IPS-18a (cell line): ENCODE measurements at regions not wholly inside any gene's neighbourhood (a gene's known extent, or its start where the extent isn't known, plus 50 kb on each side); places are given as distances from the start of the nearest gene placed in this dataset.

ENCODE experiments used
- H3K27ac ChIP-seq: one replicate; pipeline ENCODE4 v1.5.1; 2013; ENCODE audit warnings: low read length
- H3K27me3 ChIP-seq: one replicate; pipeline ENCODE4 v1.6.1; 2013; ENCODE audit warnings: mild to moderate bottlenecking, low read length; ENCODE audit not compliant: control insufficient read depth, insufficient read depth
- H3K36me3 ChIP-seq: one replicate; pipeline ENCODE4 v1.6.1; 2013; ENCODE audit warnings: low read depth, low read length; ENCODE audit not compliant: control insufficient read depth
- H3K4me1 ChIP-seq: one replicate; pipeline ENCODE4 v1.6.1; 2013; ENCODE audit warnings: low read depth, low read length; ENCODE audit not compliant: control insufficient read depth
- H3K4me3 ChIP-seq: one replicate; pipeline ENCODE4 v1.5.1; 2013; ENCODE audit warnings: low read length
- H3K9ac ChIP-seq: one replicate; pipeline ENCODE4 v1.6.1; 2013; ENCODE audit warnings: mild to moderate bottlenecking, low read length, moderate library complexity
- H3K9me3 ChIP-seq: one replicate; pipeline ENCODE4 v1.6.1; 2013; ENCODE audit warnings: low read depth, low read length; ENCODE audit not compliant: control insufficient read depth

DNA sequence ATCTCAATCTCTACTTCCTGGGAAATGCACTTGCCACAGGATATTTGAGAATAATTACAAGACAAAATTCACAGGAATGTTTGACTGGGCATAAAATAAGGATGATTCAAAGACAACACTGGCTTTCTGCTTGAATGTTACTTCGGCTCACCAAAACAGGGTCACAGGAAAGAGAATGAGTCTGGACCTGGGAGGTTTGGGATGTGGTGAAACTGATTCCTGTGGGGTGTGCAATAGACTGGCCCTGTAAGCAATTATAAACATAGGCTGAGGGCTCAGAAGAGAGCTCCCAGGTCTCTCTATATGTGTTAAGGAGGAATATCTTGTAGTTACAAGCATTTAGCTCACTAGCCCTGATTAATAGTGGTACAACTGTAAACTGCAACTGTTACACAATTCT lies 613.9 kb upstream of the CELF2 start:
- Histone ChIP-seq H3K9me3 (no peaks in the 10 kb centered on the region), H3K4me1 (no peaks in the 10 kb centered on the region), H3K27me3 (no peaks in the 10 kb centered on the region), H3K27ac (no peak overlapping the region), H3K9ac (no peak overlapping the region), H3K4me3 (no peak overlapping the region), H3K36me3 (no peaks in the 10 kb centered on the region)

DNA sequence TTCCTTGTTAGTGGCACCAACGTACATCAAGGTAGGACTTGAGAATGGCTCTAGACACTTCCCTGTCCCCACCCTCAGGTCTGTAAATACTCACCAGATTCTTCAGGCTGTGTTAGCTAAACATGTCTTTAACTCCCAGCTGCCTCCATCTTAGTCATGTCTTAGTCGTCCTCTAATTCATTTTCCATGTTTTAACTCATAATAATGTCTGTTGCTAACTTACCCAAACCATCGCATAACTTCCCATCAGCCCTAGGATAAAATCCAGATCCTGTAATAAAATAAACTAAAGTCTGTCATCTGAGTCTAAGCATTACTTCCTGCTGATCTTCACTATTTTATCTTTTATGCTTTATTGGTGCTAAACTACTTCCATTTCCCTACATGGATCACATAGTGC lies 600.0 kb upstream of the CELF2 start:
- no peaks in the 10 kb centered on the region for H3K27me3 ChIP-seq
- no peak overlapping the region for H3K9ac ChIP-seq
- H3K4me1 ChIP-seq, result peaks cover 10% of the 10 kb centered on the region
- H3K36me3 ChIP-seq, result no peaks in the 10 kb centered on the region
- no peak overlapping the region for H3K4me3 ChIP-seq
- no peaks in the 10 kb centered on the region for H3K9me3 ChIP-seq
- no peak overlapping the region for H3K27ac ChIP-seq

DNA sequence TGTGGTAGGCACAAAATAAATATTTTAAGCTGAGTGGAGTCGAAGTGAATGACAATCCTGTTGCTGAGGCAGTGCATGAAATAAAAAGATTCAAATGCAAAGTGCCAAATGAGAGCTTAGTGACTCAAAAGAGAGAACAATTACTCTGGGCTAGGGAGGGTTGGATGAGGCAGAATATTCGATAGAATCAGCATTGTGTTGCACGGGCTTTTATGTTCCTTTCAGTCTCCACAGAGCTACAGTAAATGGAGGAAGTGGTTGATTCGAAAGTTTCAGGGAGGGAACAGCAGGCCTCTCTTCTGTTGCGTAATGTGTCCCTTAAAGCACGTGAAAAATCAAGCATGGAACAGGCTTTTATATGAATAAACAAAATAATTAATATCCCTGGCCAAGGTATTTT lies 599.3 kb upstream of the CELF2 start:
- Histone ChIP-seq H3K9ac (no peak overlapping the region), H3K4me3 (no peak overlapping the region), H3K36me3 (no peaks in the 10 kb centered on the region), H3K27me3 (no peaks in the 10 kb centered on the region), H3K4me1 (peaks cover 10% of the 10 kb centered on the region), H3K27ac (no peak overlapping the region), H3K9me3 (no peaks in the 10 kb centered on the region)

DNA sequence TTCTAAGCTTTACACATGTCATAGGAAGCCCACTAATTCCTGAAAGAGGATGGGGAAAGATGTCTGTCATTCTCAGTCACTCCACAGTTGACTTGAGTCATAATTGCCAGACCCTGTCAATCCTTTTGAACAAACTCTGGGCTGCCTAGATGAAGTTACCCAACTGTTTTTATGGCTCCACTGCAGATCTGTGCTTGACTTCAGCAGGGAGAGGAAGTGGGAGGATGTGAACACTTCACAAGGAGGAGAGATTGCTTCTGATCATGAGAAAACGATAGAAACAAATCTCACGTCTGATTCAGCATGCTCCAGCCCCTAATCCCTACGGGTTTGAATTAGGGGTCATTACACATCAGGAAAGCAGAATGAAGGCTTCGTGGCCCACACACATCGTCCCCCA lies 596.6 kb upstream of the CELF2 start:
- no peak overlapping the region for H3K9ac ChIP-seq
- H3K4me3 ChIP-seq, result no peak overlapping the region
- H3K4me1 ChIP-seq, result peaks cover 10% of the 10 kb centered on the region
- no peaks in the 10 kb centered on the region for H3K9me3 ChIP-seq
- H3K27me3 ChIP-seq, result no peaks in the 10 kb centered on the region
- H3K36me3 ChIP-seq, result no peaks in the 10 kb centered on the region
- no peak overlapping the region for H3K27ac ChIP-seq

DNA sequence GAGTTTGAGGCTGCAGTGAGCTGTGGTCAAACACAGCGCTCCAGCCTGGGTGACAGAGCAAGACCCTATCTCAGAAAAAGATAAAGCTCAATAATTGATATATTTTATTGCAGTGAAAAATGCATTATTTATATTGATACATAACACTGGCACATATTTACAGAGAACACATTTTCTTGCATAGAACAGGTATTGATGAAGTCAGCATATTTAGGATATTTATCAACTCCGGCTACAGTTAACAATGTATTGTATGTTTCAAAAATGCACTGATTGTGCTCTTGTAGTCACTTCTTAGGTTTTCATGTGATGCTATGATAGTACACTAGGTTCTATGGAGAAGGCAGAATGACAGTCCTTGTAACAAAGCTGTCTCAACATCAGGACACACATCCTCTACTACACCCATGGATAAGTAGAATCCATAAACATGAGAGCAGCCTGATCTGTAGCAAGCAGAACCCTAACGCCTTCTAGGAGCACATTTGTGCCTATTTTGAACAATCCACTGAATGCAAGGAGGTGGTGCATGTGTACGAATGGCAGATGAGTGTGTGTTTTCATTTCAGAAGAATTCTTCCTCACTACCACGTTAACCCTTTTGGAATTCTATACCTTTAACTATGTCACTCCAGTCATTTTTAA lies 586.1 kb upstream of the CELF2 start:
- no peaks in the 10 kb centered on the region for H3K9me3 ChIP-seq
- no peaks in the 10 kb centered on the region for H3K4me1 ChIP-seq
- H3K36me3 ChIP-seq, result no peaks in the 10 kb centered on the region
- H3K4me3 ChIP-seq, result no peak overlapping the region
- no peak overlapping the region for H3K9ac ChIP-seq
- H3K27me3 ChIP-seq, result no peaks in the 10 kb centered on the region
- H3K27ac ChIP-seq, result no peak overlapping the region

DNA sequence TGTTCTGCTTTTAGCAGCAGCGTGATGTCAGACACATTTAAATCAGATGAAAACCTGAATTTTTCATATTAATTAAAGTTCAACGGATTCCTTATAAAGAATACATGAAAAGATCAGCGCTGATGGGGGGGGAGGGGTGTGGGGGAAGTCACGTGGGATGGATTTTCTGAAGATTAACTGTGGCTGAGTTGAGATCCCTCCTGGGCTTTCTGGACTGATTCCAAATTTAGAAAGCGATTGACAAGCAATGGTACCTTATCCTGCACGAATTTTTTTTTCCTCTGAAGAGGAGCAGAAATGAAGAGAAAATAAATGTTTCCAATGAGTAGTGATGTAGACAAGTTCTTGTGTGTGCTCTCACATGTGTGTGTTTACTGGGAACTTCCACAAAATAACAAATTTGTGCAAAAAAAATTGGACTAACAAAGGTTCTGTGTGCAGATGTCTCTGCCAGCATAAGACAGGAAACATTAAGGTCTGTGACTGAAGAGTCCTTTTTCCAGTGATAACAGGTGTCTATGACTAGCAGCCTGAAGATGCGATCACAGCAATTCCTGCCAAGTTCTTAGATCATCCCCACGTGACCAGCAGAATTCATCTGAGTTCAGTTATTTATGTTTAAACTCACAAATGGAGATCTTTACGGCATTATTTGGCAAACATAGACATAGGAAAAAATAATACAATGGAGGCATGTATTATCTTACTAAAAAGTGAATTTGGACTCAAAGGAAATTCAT lies 585.2 kb upstream of the CELF2 start:
- Histone ChIP-seq H3K27me3 (no peaks in the 10 kb centered on the region), H3K36me3 (no peaks in the 10 kb centered on the region), H3K4me1 (no peaks in the 10 kb centered on the region), H3K4me3 (no peak overlapping the region), H3K9ac (no peak overlapping the region), H3K27ac (no peak overlapping the region), H3K9me3 (no peaks in the 10 kb centered on the region)

DNA sequence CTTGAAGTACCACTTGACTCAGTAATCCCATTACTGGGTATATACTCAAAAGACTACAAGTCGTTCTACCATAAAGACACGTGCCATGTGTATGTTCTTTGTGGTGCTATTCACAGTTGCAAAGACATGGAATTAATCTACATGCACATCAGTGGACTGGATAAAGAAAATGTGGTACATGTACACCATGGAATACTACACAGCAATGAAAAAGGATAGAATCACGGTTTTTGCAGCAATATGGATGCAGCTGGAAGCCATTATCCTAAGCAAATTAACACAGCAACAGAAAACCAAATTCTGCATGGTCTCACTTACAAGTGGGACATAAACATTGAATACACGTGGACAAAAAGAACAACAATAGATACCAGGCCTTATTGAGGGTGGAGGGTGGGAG lies 583.4 kb upstream of the CELF2 start:
- no peaks in the 10 kb centered on the region for H3K4me1 ChIP-seq
- H3K9me3 ChIP-seq, result no peaks in the 10 kb centered on the region
- H3K9ac ChIP-seq, result no peak overlapping the region

DNA sequence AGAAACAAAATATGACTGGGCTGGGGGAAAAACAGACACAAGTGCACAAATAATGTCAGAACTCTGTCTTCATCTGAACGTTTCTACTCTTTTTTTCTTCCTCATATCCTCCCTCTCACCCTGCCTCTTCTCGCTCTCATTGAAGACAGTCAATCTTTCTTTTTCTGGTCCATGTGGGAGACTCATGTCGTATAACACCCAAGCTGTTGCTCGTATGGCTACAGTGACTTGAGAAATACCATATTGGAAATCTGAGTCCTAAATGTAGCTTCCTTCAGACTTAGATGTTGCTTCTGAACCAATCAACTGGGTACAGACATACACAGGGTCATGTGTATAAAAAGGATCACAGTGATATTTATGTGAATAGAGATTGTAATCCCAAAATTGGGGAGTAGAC lies 579.8 kb upstream of the CELF2 start:
- H3K27ac ChIP-seq, result no peak overlapping the region
- H3K36me3 ChIP-seq, result no peaks in the 10 kb centered on the region
- H3K4me3 ChIP-seq, result no peak overlapping the region
- H3K27me3 ChIP-seq, result no peaks in the 10 kb centered on the region
- H3K9me3 ChIP-seq, result no peaks in the 10 kb centered on the region
- H3K4me1 ChIP-seq, result no peaks in the 10 kb centered on the region
- H3K9ac ChIP-seq, result no peak overlapping the region

More for the DNA sequence above, 583.4 kb upstream of the CELF2 start:
- no peak overlapping the region for H3K4me3 ChIP-seq
- H3K36me3 ChIP-seq, result no peaks in the 10 kb centered on the region
- no peak overlapping the region for H3K27ac ChIP-seq
- H3K27me3 ChIP-seq, result no peaks in the 10 kb centered on the region

DNA sequence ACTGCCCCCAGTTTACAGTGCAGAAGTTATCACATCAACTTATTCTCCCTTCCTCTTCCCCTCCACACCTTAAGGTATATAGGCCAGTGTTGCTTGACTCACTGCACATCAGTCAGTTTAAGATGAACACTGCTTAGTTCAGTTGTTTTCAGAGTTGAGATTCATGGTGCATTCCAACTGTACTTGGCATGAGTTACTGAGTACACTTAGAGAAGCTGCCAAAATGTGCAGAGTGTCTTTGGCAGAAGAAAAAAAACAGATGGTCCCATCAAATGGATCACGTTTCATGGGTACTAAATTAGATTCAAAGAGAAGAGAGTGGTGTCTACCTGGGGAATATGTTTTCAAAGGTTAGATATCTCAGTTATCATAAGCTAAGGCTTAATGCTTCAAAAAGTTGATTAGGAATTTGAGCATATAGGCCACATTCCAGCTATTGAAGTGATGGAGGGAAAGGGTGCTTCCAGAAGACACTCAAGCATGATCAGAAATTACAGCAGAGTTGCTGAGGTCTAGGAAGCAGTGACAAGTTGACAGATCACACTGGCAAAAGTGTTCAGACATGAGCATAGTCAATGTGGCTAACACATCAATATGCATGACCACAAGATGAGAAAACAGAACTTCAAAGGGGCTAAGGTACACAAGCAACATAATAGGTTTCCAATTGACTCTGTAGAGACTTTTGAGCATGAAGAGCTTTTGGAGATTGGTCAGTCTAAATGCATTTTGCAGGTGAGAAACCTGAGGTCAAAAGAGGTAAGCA lies 579.2 kb upstream of the CELF2 start:
- H3K27me3 ChIP-seq, result no peaks in the 10 kb centered on the region

DNA sequence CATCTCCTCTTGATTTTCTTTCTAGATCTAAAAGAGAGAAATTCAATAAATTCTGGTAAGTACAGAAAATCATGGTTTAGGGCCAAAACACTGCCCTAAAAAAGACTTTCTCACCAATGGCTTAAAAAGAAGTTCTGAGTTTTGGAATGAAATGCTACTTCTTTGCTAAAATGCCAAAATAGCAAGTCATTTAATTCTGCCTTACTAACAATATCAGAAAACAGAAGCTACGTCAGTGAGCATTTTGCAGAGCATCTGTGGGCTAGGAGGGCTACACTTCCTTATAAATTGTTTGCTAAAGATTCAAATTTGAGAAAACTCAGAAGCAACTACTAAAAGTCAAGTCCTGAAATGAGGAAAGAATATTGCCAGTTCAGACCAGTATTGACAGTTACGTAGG lies 560.8 kb upstream of the CELF2 start:
- Histone ChIP-seq H3K4me1 (no peaks in the 10 kb centered on the region), H3K9ac (no peak overlapping the region), H3K36me3 (no peaks in the 10 kb centered on the region), H3K27ac (no peak overlapping the region), H3K27me3 (no peaks in the 10 kb centered on the region), H3K9me3 (no peaks in the 10 kb centered on the region), H3K4me3 (no peak overlapping the region)

More for the DNA sequence above, 579.2 kb upstream of the CELF2 start:
- Histone ChIP-seq H3K4me1 (no peaks in the 10 kb centered on the region), H3K4me3 (no peak overlapping the region), H3K36me3 (no peaks in the 10 kb centered on the region), H3K9me3 (no peaks in the 10 kb centered on the region), H3K9ac (no peak overlapping the region), H3K27ac (no peak overlapping the region)

DNA sequence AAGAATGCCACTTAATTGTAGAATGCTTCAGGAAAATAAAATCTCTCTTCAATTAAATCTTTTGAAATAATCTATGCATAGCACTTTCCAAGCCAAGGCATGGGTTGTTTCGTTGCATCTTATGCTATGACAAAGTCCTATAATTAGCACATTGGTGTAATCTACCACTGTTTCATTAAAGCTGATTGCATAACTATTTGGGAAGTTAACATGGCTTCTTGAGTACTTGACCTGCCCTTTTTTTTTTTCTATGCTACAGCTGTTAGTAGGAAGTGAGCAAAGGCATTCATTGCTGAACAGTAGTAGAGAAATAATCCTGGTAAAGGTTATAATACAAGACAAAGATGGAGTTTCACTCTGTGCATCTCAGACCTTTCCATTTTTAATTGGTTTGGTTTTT lies 557.2 kb upstream of the CELF2 start:
- H3K36me3 ChIP-seq, result no peaks in the 10 kb centered on the region
- H3K27ac ChIP-seq, result no peak overlapping the region
- H3K27me3 ChIP-seq, result no peaks in the 10 kb centered on the region
- no peak overlapping the region for H3K4me3 ChIP-seq
- H3K4me1 ChIP-seq, result peaks cover 4% of the 10 kb centered on the region
- H3K9me3 ChIP-seq, result no peaks in the 10 kb centered on the region
- no peak overlapping the region for H3K9ac ChIP-seq
